Erythroblast (primary cell): ENCODE measurements at regions not wholly inside any gene's neighbourhood (a gene's known extent, or its start where the extent isn't known, plus 50 kb on each side); places are given as distances from the start of the nearest gene placed in this dataset.

Source experiments
- DNase-seq, 2 experiments: peaks; one replicate each; lab custom pipeline; 2025; lab: John Stamatoyannopoulos, UW
- GATA1 ChIP-seq: IDR thresholded peaks from 2 replicates; pipeline ENCODE4 v1.6.1; 2011; ENCODE audit warnings: low read depth, mild to moderate bottlenecking, control low read depth, low read length, moderate library complexity
- POLR2A ChIP-seq: IDR thresholded peaks from 2 replicates; pipeline ENCODE4 v1.6.1; 2011; ENCODE audit warnings: mild to moderate bottlenecking, low read length

GRCh38 chr17:79470754-79471153 lies 140.1 kb downstream of the RBFOX3 start:
- TF ChIP-seq POLR2A, result no peak
- no peak for TF ChIP-seq GATA1
- no peak for DNase-seq

GRCh38 chr17:79469646-79470045 lies 141.2 kb downstream of the RBFOX3 start:
- TF ChIP-seq GATA1 (no peak), POLR2A (no peak)
- no peak for DNase-seq

- no peak for DNase-seq
- TF ChIP-seq GATA1, result no peak
- TF ChIP-seq POLR2A, result no peak
These were observed 142.5 kb downstream of the RBFOX3 start for GRCh38 chr17:79468183-79468944.

GRCh38 chr17:79466562-79467350 lies 144.1 kb downstream of the RBFOX3 start:
- no peak for DNase-seq
- TF ChIP-seq POLR2A (no peak), GATA1 (no peak)

- no peak for DNase-seq
- TF ChIP-seq POLR2A, result no peak
- no peak for TF ChIP-seq GATA1
These were observed 145.2 kb downstream of the RBFOX3 start for GRCh38 chr17:79465681-79466025.

- DNase-seq, result no peak
- TF ChIP-seq POLR2A (no peak), GATA1 (no peak)
These were observed 145.7 kb downstream of the RBFOX3 start for GRCh38 chr17:79465011-79465680.

GRCh38 chr17:79464318-79465010 lies 146.4 kb downstream of the RBFOX3 start:
- DNase-seq, result no peak
- TF ChIP-seq POLR2A, result no peak
- no peak for TF ChIP-seq GATA1

- no peak for TF ChIP-seq GATA1
- TF ChIP-seq POLR2A, result no peak
These were observed 147.2 kb downstream of the RBFOX3 start for GRCh38 chr17:79463421-79464317.

GRCh38 chr17:79461041-79461440 lies 149.8 kb downstream of the RBFOX3 start:
- TF ChIP-seq POLR2A (no peak), GATA1 (no peak)
- DNase-seq, result no peak

More at GRCh38 chr17:79463421-79464317, 147.2 kb downstream of the RBFOX3 start:
- DNase-seq, result no peak

GRCh38 chr17:79459846-79460245 lies 151.0 kb downstream of the RBFOX3 start:
- TF ChIP-seq POLR2A, result no peak
- no peak for TF ChIP-seq GATA1
- DNase-seq, result no peak

- no peak for DNase-seq
- TF ChIP-seq GATA1 (no peak), POLR2A (no peak)
These were observed 151.7 kb downstream of the RBFOX3 start for GRCh38 chr17:79459003-79459655.

- DNase-seq, result no peak
- TF ChIP-seq GATA1, result no peak
- no peak for TF ChIP-seq POLR2A
These were observed 152.5 kb downstream of the RBFOX3 start for GRCh38 chr17:79458356-79458755.

- DNase-seq, result no peak
- no peak for TF ChIP-seq GATA1
- TF ChIP-seq POLR2A, result no peak
These were observed 153.0 kb downstream of the RBFOX3 start for GRCh38 chr17:79457889-79458288.
